ENCODE measurements at regions not wholly inside any gene's neighbourhood (a gene's known extent, or its start where the extent isn't known, plus 50 kb on each side); places are given as distances from the start of the nearest gene placed in this dataset.

- TF ChIP-seq REST (IDR thresholded peaks at IDR 0.05; ENCODE audit: insufficient replicate concordance, low read depth) (no peak), POLR2AphosphoS5 (IDR thresholded peaks at IDR 0.05; ENCODE audit: low read depth) (no peak), CTCF (IDR thresholded peaks at IDR 0.05; ENCODE audit: insufficient read depth, low read length) (no peak), GABPA (IDR thresholded peaks at IDR 0.05; ENCODE audit: low read depth) (no peak)
Measured at GRCh38 chr9:134535171-134535570, 106.4 kb upstream of the COL5A1 start.

Measured in HL-60 (cell line).